ENCODE measurements at regions not wholly inside any gene's neighbourhood (a gene's known extent, or its start where the extent isn't known, plus 50 kb on each side); places are given as distances from the start of the nearest gene placed in this dataset.

DNA sequence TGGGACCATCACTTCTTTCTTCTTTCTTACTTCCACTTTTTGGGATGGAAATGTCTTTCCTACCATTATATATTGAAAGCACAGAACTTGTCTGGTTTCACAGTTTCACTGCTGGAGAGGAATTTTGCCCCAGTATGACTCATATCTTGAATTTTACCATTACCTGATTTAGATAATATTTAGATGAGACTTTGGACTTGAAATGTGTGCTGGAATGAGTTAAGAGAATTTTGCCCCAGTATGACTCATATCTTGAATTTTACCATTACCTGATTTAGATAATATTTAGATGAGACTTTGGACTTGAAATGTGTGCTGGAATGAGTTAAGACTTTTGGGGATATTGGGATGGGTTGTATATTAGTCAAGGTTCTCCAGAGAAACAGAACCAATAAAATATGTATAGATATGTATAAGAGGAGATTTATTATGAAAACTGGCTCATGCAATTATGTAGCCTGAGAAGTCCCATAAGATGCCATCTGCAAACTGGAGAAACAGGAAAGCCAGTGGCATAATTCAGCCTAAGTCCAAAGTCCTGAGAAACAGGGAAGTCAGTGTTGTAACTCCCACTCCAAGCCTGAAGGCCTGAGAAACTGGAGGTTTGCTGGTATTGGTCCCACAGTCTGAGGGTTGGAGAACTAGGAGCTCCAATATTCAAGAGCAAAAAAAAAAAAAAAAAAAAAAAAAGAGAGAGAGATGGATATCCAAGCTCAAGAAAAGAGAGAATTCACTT is 1029.2 kb downstream of the EPHA3 start:
- Histone ChIP-seq H3K27ac (no peak overlapping the region), H3K9me3 (peaks cover 0 to 4% (median 0%) of the 10 kb centered on the region in 11 donors), H3K36me3 (no peaks in the 10 kb centered on the region), H3K4me3 (no peak overlapping the region), H3K4me1 (no peaks in the 10 kb centered on the region), H3K27me3 (no peaks in the 10 kb centered on the region)
- TF ChIP-seq CTCF (IDR thresholded peaks at IDR 0.05), result no peak
- ATAC-seq (no peak), DNase-seq (no peak)
- intact Hi-C loops (cut with DNase I), result no loop called here

DNA sequence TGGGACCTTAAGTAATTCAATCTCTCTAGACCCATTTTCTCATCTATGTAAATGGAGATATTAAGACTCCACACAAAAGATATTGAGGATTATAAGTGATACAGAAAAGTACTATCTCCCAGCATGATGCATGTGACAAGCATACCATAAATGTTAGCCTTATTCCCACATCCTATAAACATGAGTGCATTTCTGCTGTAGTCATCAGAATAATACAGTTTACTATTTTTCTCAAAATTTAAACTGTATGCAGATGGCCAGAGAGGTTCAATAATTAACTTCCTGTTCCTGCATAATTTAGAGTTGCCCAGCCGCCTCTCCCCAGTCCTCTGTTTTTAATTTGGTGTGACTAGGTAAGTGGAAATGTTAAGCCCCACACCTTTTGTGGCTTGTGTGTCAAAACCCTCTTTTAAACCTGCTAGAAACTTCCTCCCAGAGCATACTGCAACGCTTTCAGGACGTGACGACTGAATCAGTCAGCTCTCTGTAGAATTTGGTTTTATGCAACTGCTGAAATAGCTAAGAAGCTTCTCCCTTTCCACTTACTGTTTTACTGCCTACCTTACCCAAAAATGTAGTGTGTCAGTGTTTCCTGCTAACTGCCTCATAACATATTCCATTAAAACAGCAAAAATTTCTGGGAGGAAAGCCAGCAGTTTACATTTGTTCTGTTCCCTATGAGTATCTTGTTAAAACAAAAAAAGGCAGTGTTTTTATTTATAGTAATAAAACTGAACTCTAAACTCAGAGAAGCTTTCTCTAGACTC is 1037.9 kb downstream of the EPHA3 start:
- ATAC-seq (no peak), DNase-seq (no peak)
- intact Hi-C loops (cut with DNase I), result no loop called here
- TF ChIP-seq CTCF (IDR thresholded peaks at IDR 0.05), result no peak
- 49 to 65% methylated on average over 4 of the region's 4 CpGs for WGBS, 2 donors
- Histone ChIP-seq H3K27ac (no peak overlapping the region), H3K27me3 (no peaks in the 10 kb centered on the region), H3K4me3 (no peak overlapping the region), H3K4me1 (no peaks in the 10 kb centered on the region), H3K9me3 (no peaks in the 10 kb centered on the region), H3K36me3 (no peaks in the 10 kb centered on the region)

DNA sequence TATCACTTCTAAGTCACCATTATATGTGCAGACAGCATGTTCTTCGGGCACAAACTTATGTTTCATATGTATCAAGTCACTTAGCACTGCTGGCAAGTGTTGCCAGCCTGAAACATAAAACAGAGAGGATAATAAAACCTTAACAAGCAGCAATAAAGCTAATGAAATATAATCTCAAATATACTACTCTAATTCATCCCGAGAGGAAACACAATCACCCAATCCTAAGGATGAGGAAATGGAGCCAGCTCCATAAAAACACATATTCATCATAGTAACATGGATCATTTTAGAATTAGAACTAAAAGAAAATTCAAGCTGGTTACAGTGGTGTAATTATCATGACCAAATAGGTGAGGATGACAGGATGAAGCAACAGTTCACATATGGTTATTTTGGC is 1072.7 kb downstream of the EPHA3 start:
- 81 to 87% methylated on average over 2 of the region's 2 CpGs for WGBS, 2 donors
- intact Hi-C loops (cut with DNase I), result loop anchor here in 9 of 10 donors (5.0 to 10.0 kb wide), 3 partner anchors 1973 to 1978 kb away; no protein-coding TSS in a partner anchor
- no peak for TF ChIP-seq CTCF (IDR thresholded peaks at IDR 0.05)
- Histone ChIP-seq H3K4me1 (peaks cover 0 to 5% (median 0%) of the 10 kb centered on the region in 9 donors), H3K9me3 (no peaks in the 10 kb centered on the region), H3K27ac (no peak overlapping the region), H3K36me3 (no peaks in the 10 kb centered on the region), H3K27me3 (no peaks in the 10 kb centered on the region), H3K4me3 (no peak overlapping the region)
- DNase-seq (no peak), ATAC-seq (no peak)

DNA sequence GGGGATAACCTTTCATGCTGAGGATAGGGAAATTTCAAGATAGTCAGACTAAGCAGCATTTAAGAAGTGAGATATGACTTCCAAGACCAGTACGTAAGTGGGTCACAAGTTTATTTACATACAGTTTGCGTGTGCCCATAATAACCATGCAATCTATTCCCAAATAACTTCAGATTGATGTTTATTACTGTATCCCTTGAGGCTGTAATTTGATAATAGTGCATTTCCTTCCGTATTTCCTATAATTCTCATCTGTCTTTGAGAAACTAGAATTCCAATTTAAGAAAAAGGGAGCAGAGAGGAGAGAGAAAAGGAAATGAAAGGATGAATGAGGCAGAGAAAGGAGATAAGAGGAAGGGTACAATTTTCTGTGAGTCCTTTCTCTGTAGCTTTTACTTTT is 1073.1 kb downstream of the EPHA3 start:
- no peaks in the 10 kb centered on the region for H3K36me3 ChIP-seq
- no peak for ATAC-seq
- DNase-seq, result no peak
- no peak for TF ChIP-seq CTCF (IDR thresholded peaks at IDR 0.05)
- intact Hi-C loops (cut with DNase I), result loop anchor here in 9 of 10 donors (5.0 to 10.0 kb wide), 3 partner anchors 1973 to 1978 kb away; no protein-coding TSS in a partner anchor
- no peaks in the 10 kb centered on the region for H3K27me3 ChIP-seq
- peaks cover 0 to 5% (median 0%) of the 10 kb centered on the region in 9 donors for H3K4me1 ChIP-seq
- no peak overlapping the region for H3K27ac ChIP-seq
- no peaks in the 10 kb centered on the region for H3K9me3 ChIP-seq
- 62 to 67% methylated on average over 3 of the region's 3 CpGs for whole genome bisulfite sequencing, 2 donors
- H3K4me3 ChIP-seq, result no peak overlapping the region

All from heart right ventricle (tissue), 16 donors.